GM23338 (cell line): ENCODE measurements at regions not wholly inside any gene's neighbourhood (a gene's known extent, or its start where the extent isn't known, plus 50 kb on each side); places are given as distances from the start of the nearest gene placed in this dataset.

ENCODE experiments used
- CREB1 ChIP-seq: fragments of 250-450 bp; sonication (Bioruptor Pico); IDR thresholded peaks from 2 replicates; pipeline ENCODE4 v1.5.0; 2020; ENCODE audit warnings: low read depth, mild to moderate bottlenecking, moderate library complexity
- EZH2 ChIP-seq: fragments of 200-600 bp; sonication (generic); IDR thresholded peaks from one replicate; pipeline ENCODE4 v1.8.0; 2017; ENCODE audit warnings: antibody characterized with exemption, mild to moderate bottlenecking, low read depth; ENCODE audit not compliant: unreplicated experiment
- EZH2phosphoT487 ChIP-seq: fragments of 200-600 bp; sonication (generic); IDR thresholded peaks from one replicate; pipeline ENCODE4 v1.8.1; 2018; ENCODE audit warnings: antibody characterized with exemption; ENCODE audit not compliant: unreplicated experiment
- NANOG ChIP-seq: IDR thresholded peaks from 2 replicates; pipeline ENCODE4 v1.6.1; 2016; ENCODE audit warnings: antibody characterized with exemption, borderline replicate concordance
- POLR2AphosphoS5 ChIP-seq: IDR thresholded peaks from 2 replicates; pipeline ENCODE4 v1.6.1; 2016; ENCODE audit warnings: antibody characterized with exemption, low read depth
- TF ChIP-seq, protein P1 (sequence below), 2 experiments: fragments of 200-600 bp in 1 of 2; sonication (generic) in 1 of 2; conservative IDR thresholded peaks; 2 replicates each; pipeline versions ENCODE4 v1.5.1 to v1.6.1; 2016 to 2017; ENCODE audit warnings: antibody characterized with exemption in 2 of 2, low read depth in 2 of 2, mild to moderate bottlenecking in 2 of 2, moderate library complexity in 1 of 2

DNA sequence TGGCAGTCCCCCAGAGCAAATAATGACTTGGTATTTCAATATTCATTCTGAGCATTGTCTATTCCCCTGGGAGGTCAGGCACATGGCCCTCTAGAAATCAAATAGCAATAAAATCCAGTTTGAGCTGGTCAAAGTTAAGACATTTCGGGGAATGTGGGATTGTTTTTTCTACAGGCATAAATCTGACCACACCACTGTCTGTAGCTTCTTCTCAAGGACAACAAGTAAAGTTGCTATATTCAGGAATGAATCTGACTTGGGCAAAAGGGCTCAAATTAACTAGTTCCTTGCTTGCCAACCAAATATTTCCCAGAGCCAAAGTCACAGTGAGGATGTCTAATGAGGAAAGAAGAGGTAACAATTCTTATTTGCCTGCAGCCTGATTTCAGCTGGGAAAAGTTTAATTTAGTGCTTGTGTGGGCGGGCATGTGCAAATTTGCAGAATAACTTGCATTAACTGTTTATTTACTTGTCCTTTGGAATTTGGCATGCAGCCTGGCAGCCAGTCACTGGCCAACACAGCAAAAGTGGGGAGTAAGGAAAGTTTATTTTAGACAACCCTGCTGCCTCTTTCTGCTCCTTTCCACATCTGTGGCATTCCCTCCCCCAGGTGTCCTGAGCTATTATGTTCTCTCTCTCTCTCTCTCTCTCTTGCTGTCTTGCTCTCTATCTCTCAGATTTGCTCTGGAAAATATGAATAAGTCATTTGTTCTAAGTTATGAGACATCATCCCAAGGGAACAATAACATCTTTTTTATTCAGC is 51.2 kb upstream of the ARHGAP20 start:
- TF ChIP-seq NANOG (no peak), EZH2 (no peak), EZH2phosphoT487 (no peak), POLR2AphosphoS5 (no peak), CREB1 (CRISPR knock-in tag) (no peak)
- TF ChIP-seq, protein P1, sequence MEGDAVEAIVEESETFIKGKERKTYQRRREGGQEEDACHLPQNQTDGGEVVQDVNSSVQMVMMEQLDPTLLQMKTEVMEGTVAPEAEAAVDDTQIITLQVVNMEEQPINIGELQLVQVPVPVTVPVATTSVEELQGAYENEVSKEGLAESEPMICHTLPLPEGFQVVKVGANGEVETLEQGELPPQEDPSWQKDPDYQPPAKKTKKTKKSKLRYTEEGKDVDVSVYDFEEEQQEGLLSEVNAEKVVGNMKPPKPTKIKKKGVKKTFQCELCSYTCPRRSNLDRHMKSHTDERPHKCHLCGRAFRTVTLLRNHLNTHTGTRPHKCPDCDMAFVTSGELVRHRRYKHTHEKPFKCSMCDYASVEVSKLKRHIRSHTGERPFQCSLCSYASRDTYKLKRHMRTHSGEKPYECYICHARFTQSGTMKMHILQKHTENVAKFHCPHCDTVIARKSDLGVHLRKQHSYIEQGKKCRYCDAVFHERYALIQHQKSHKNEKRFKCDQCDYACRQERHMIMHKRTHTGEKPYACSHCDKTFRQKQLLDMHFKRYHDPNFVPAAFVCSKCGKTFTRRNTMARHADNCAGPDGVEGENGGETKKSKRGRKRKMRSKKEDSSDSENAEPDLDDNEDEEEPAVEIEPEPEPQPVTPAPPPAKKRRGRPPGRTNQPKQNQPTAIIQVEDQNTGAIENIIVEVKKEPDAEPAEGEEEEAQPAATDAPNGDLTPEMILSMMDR (conservative IDR thresholded peaks at IDR 0.05; ENCODE audit: low read depth in 2 of 2) = no peak
